ENCODE measurements at regions not wholly inside any gene's neighbourhood (a gene's known extent, or its start where the extent isn't known, plus 50 kb on each side); places are given as distances from the start of the nearest gene placed in this dataset.

DNA sequence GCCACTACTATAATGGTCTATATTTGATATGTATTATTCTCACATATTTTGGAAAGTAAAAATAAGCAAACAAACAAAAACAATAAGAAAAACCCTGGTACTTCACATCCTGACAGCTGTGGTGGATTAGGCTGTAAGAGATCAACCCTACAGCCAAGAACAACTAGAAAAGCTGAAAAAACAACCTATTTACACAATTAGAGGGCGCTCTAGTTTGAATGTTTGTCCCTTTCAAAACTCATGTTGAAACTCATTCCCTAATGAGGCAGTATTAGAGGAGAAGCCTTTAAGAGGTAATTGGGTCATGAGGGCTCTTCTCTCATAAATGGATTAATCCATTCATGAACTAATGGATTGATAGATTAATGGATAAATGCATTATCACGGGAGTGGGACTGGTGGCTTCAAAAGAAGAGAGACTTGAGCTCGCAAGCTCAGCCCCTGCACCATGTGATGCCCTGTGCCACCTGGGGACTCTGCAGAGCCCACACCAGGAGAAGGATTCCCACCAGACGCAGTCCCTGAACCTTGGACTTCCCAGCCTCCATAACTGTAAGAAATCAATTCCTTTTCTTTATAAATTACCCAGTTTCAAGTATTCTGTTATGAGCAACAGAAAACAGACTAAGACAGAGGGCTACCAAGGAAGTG lies 733.9 kb upstream of the ARGLU1 start:
- WGBS (ENCODE audit: insufficient coverage, low coverage, missing lambda C conversion rate), result 0% methylated on average over 4 of the region's 4 CpGs
- no TSS peak for BruUV-seq (replicated peaks)
- Histone ChIP-seq H3K79me2 (ENCODE audit: control insufficient read depth, insufficient read depth, low read length) (no peaks in the 10 kb centered on the region), H3K36me3 (ENCODE audit: control insufficient read depth, insufficient read depth, low read length) (no peaks in the 10 kb centered on the region), H3K4me1 (replicated peaks in 1 of 2; ENCODE audit: control insufficient read depth in 2 of 2, insufficient read depth in 2 of 2, low read length in 2 of 2) (no peaks in the 10 kb centered on the region), H3K4me3 (no peak overlapping the region), H3K27me3 (ENCODE audit: control insufficient read depth in 2 of 2, insufficient read depth in 2 of 2, low read length in 2 of 2) (no peaks in the 10 kb centered on the region), H3K4me2 (ENCODE audit: insufficient read depth, low read length) (no peak overlapping the region), H3K9me3 (replicated peaks; ENCODE audit: control insufficient read depth, insufficient read depth, low read depth, low read length) (no peaks in the 10 kb centered on the region), H3K27ac (ENCODE audit: extremely low read depth, low read depth, low read length) (no peak overlapping the region), H2AFZ (ENCODE audit: low read depth, low read length) (no peak overlapping the region), H3K9ac (ENCODE audit: insufficient read depth in 1 of 2, low read depth in 2 of 2, low read length in 2 of 2) (no peak overlapping the region), H3K9me1 (ENCODE audit: control insufficient read depth, insufficient read depth, low read length) (no peaks in the 10 kb centered on the region), H4K20me1 (replicated peaks; ENCODE audit: control insufficient read depth, insufficient read depth, low read length) (no peaks in the 10 kb centered on the region)
- POLR2A ChIA-PET, result interaction anchor here (0.6 kb wide), 1 partner anchor 1181 kb away, joined by 3 read pairs; no protein-coding TSS in a partner anchor
- no peak for FAIRE-seq
- intact Hi-C loops (cut with micrococcal nuclease) (no loop called here), in situ Hi-C loops (cut with MboI) (no loop called here)
- DNase-seq (ENCODE audit: extremely low read depth in 1 of 4, low spot score in 3 of 4), result no peak
- no peak for ATAC-seq
- CTCF ChIA-PET (ENCODE audit: low intra/inter-chr PET ratio), result no interaction called here
- TF ChIP-seq KLF6 (CRISPR knock-in tag; IDR thresholded peaks at IDR 0.05; ENCODE audit: borderline replicate concordance) (no peak), EWSR1 (IDR thresholded peaks at IDR 0.05; ENCODE audit: borderline replicate concordance, low read depth, partially characterized antibody) (no peak), SP2 (IDR thresholded peaks at IDR 0.05; ENCODE audit: extremely low read depth, low read depth, low read length, poor library complexity, severe bottlenecking) (no peak), RUNX1 (IDR thresholded peaks at IDR 0.05; ENCODE audit: low read depth) (no peak), CREM (IDR thresholded peaks at IDR 0.05; ENCODE audit: low read depth) (no peak), MXI1 (IDR thresholded peaks at IDR 0.05; ENCODE audit: low read depth, low read length) (no peak), PHB2 (IDR thresholded peaks at IDR 0.05; ENCODE audit: low read depth) (no peak), ETV1 (tag; conservative IDR thresholded peaks at IDR 0.05; ENCODE audit: low read depth) (no peak), MCM2 (IDR thresholded peaks at IDR 0.05; ENCODE audit: low read depth) (no peak), RAD21 (CRISPR knock-in tag; conservative IDR thresholded peaks at IDR 0.05 in 1 of 2, IDR thresholded peaks at IDR 0.05 in 1 of 2) (no peak), CBX1 (IDR thresholded peaks at IDR 0.05; ENCODE audit: low read depth) (no peak), ZNF561 (CRISPR knock-in tag; conservative IDR thresholded peaks at IDR 0.05) (no peak)
- TF ChIP-seq, protein P1, sequence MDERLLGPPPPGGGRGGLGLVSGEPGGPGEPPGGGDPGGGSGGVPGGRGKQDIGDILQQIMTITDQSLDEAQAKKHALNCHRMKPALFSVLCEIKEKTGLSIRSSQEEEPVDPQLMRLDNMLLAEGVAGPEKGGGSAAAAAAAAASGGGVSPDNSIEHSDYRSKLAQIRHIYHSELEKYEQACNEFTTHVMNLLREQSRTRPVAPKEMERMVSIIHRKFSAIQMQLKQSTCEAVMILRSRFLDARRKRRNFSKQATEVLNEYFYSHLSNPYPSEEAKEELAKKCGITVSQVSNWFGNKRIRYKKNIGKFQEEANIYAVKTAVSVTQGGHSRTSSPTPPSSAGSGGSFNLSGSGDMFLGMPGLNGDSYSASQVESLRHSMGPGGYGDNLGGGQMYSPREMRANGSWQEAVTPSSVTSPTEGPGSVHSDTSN (CRISPR knock-in tag; IDR thresholded peaks at IDR 0.05; ENCODE audit: low read depth), result no peak
- TF ChIP-seq, protein P1 (tag; conservative IDR thresholded peaks at IDR 0.05; ENCODE audit: low read depth), result no peak

All from K562 (cell line).